ENCODE measurements at regions not wholly inside any gene's neighbourhood (a gene's known extent, or its start where the extent isn't known, plus 50 kb on each side); places are given as distances from the start of the nearest gene placed in this dataset.

GRCh38 chr7:13602036-13602435, 387.4 kb downstream of the ETV1 start:
- TF ChIP-seq CTCF (IDR thresholded peaks at IDR 0.05; ENCODE audit: low read depth, low read length): no peak
- TF ChIP-seq EZH2phosphoT487 (IDR thresholded peaks at IDR 0.05; ENCODE audit: low read depth): no peak

Data from OCI-LY3 (cell line).